ENCODE measurements at regions not wholly inside any gene's neighbourhood (a gene's known extent, or its start where the extent isn't known, plus 50 kb on each side); places are given as distances from the start of the nearest gene placed in this dataset.

- no peak overlapping the region for H3K9ac ChIP-seq (ENCODE audit: low read depth, low read length)
- no peak overlapping the region for H2AFZ ChIP-seq (ENCODE audit: low read depth, low read length)
- no peak for ATAC-seq (ENCODE audit: insufficient read depth, low read depth)
- H3K4me1 ChIP-seq (ENCODE audit: insufficient read depth, low read length), result peaks cover 4% of the 10 kb centered on the region; the same call in 1 of the 2 replicates
- H3K27ac ChIP-seq (ENCODE audit: low read length), result no peak overlapping the region
- no peak overlapping the region for H3K4me3 ChIP-seq (ENCODE audit: low read depth in 1 of 2, low read length in 2 of 2)
- no peaks in the 10 kb centered on the region for H3K9me3 ChIP-seq (ENCODE audit: insufficient read depth, low read length, severe bottlenecking)
- no peak overlapping the region for H3K4me2 ChIP-seq (ENCODE audit: insufficient read depth, low read length)
- H4K20me1 ChIP-seq (ENCODE audit: insufficient read depth, low read length), result no peaks in the 10 kb centered on the region
- DNase-seq, result no peak
- no peaks in the 10 kb centered on the region for H3K36me3 ChIP-seq (ENCODE audit: insufficient read depth, low read length)
- no peaks in the 10 kb centered on the region for H3K79me2 ChIP-seq (ENCODE audit: insufficient read depth, low read length)
- no peaks in the 10 kb centered on the region for H3K27me3 ChIP-seq (ENCODE audit: insufficient read depth, low read length, poor library complexity)
- no peak for TF ChIP-seq EZH2 (IDR thresholded peaks at IDR 0.05; ENCODE audit: borderline replicate concordance, low read depth, low read length, severe bottlenecking)
- TF ChIP-seq CTCF (IDR thresholded peaks at IDR 0.05; ENCODE audit: borderline replicate concordance, extremely low read depth, low read length, poor library complexity, severe bottlenecking), result no peak
These were observed 171.6 kb upstream of the SMLR1 start for GRCh38 chr6:130655586-130655985.

DNA sequence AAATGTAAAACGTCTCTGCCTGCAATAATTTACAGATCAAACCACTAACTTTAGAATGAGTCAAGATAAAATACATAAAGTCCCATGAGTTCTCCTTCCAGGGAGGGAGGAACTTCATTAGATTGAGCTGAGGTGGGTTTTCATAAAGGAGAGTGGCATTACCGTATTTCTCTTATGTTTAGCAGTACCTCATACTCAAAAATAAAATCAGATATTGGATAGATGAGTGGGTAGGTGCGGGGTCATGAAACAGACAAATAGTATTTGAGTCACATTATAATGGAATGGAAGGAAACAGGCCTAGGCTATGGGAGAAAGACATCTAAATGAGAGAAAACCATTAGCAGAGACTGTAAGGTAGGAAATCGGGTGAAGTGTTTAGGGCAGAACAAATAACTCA is 166.1 kb upstream of the SMLR1 start:
- Histone ChIP-seq H3K36me3 (ENCODE audit: insufficient read depth, low read length) (no peaks in the 10 kb centered on the region), H3K4me3 (ENCODE audit: low read depth in 1 of 2, low read length in 2 of 2) (no peak overlapping the region), H3K9me3 (ENCODE audit: insufficient read depth, low read length, severe bottlenecking) (no peaks in the 10 kb centered on the region), H3K4me2 (ENCODE audit: insufficient read depth, low read length) (no peak overlapping the region), H3K9ac (ENCODE audit: low read depth, low read length) (no peak overlapping the region), H3K79me2 (ENCODE audit: insufficient read depth, low read length) (no peaks in the 10 kb centered on the region), H2AFZ (ENCODE audit: low read depth, low read length) (no peak overlapping the region), H3K27me3 (ENCODE audit: insufficient read depth, low read length, poor library complexity) (no peaks in the 10 kb centered on the region), H3K27ac (ENCODE audit: low read length) (no peak overlapping the region), H3K4me1 (ENCODE audit: insufficient read depth, low read length) (no peaks in the 10 kb centered on the region), H4K20me1 (ENCODE audit: insufficient read depth, low read length) (no peaks in the 10 kb centered on the region)
- no peak for DNase-seq
- no peak for ATAC-seq (ENCODE audit: insufficient read depth, low read depth)
- TF ChIP-seq EZH2 (IDR thresholded peaks at IDR 0.05; ENCODE audit: borderline replicate concordance, low read depth, low read length, severe bottlenecking), result no peak
- no peak for TF ChIP-seq CTCF (IDR thresholded peaks at IDR 0.05; ENCODE audit: borderline replicate concordance, extremely low read depth, low read length, poor library complexity, severe bottlenecking)

DNA sequence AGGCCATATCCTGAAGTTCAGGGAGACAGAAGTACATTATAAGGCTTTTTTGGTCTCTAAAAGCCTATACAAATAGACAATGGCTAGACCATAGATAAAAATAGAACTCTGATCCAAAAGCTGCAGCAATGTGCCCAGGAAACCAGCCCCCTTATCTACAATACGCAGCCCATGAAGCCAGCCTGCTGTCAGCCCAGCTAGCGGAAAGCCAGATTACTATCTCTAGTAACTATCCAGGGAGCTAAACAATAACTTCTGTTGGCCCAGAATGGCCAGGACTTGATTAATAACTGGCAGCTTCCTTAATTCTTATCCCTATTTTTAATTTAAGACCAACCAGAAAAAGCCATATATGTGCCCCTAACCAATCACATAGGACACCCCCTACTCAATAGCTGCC is 160.4 kb upstream of the SMLR1 start:
- Histone ChIP-seq H3K4me2 (ENCODE audit: insufficient read depth, low read length) (no peak overlapping the region), H4K20me1 (ENCODE audit: insufficient read depth, low read length) (no peaks in the 10 kb centered on the region)
- no peak for DNase-seq

More for the DNA sequence above, 160.4 kb upstream of the SMLR1 start:
- ATAC-seq (ENCODE audit: insufficient read depth, low read depth), result no peak
- H3K36me3 ChIP-seq (ENCODE audit: insufficient read depth, low read length), result no peaks in the 10 kb centered on the region
- TF ChIP-seq EZH2 (IDR thresholded peaks at IDR 0.05; ENCODE audit: borderline replicate concordance, low read depth, low read length, severe bottlenecking), result no peak
- no peak for TF ChIP-seq CTCF (IDR thresholded peaks at IDR 0.05; ENCODE audit: borderline replicate concordance, extremely low read depth, low read length, poor library complexity, severe bottlenecking)
- H3K79me2 ChIP-seq (ENCODE audit: insufficient read depth, low read length), result no peaks in the 10 kb centered on the region
- H2AFZ ChIP-seq (ENCODE audit: low read depth, low read length), result no peak overlapping the region
- no peak overlapping the region for H3K9ac ChIP-seq (ENCODE audit: low read depth, low read length)
- no peak overlapping the region for H3K27ac ChIP-seq (ENCODE audit: low read length)
- H3K4me1 ChIP-seq (ENCODE audit: insufficient read depth, low read length), result no peaks in the 10 kb centered on the region
- H3K9me3 ChIP-seq (ENCODE audit: insufficient read depth, low read length, severe bottlenecking), result no peaks in the 10 kb centered on the region
- no peak overlapping the region for H3K4me3 ChIP-seq (ENCODE audit: low read depth in 1 of 2, low read length in 2 of 2)
- no peaks in the 10 kb centered on the region for H3K27me3 ChIP-seq (ENCODE audit: insufficient read depth, low read length, poor library complexity)
